Progenitor cell of endocrine pancreas (in vitro differentiated cells): ENCODE measurements at regions not wholly inside any gene's neighbourhood (a gene's known extent, or its start where the extent isn't known, plus 50 kb on each side); places are given as distances from the start of the nearest gene placed in this dataset.
"Not testable (repeated sequence)": the region's sequence is repeated elsewhere in the genome, so short reads cannot be mapped to it uniquely, and the experiment has no call there.

Experiments
- DNase-seq: peaks from one replicate; pipeline ENCODE4 v3.0.0; 2021; ENCODE audit warnings: low spot score; ENCODE audit not compliant: unreplicated experiment
- H3K27ac Mint-ChIP-seq: 2 replicates; pipeline ENCODE4 v1.8.0; 2021; ENCODE audit warnings: mild to moderate bottlenecking, moderate library complexity, mixed read lengths
- H3K27me3 Mint-ChIP-seq: 2 replicates; pipeline ENCODE4 v1.8.0; 2021; ENCODE audit warnings: mixed read lengths
- H3K36me3 Mint-ChIP-seq: 2 replicates; pipeline ENCODE4 v1.8.0; 2022; ENCODE audit warnings: mixed read lengths; ENCODE audit not compliant: insufficient read depth
- H3K4me1 Mint-ChIP-seq: 2 replicates; pipeline ENCODE4 v1.8.0; 2021; ENCODE audit warnings: low read depth, mixed read lengths
- H3K4me3 Mint-ChIP-seq: 2 replicates; pipeline ENCODE4 v1.8.0; 2021; ENCODE audit warnings: low read depth, mild to moderate bottlenecking, moderate library complexity, mixed read lengths
- H3K9me3 Mint-ChIP-seq: 2 replicates; pipeline ENCODE4 v1.8.0; 2021; ENCODE audit warnings: low read depth, mixed read lengths
- CTCF ChIP-seq: fragments of 200-600 bp; sonication (generic); IDR thresholded peaks from one replicate; pipeline ENCODE4 v1.5.0; 2021; ENCODE audit warnings: antibody characterized with exemption, mild to moderate bottlenecking; ENCODE audit not compliant: unreplicated experiment

- Mint-ChIP-seq H3K4me1 (no peaks in the 10 kb centered on the region), H3K27me3 (no peaks in the 10 kb centered on the region), H3K27ac (no peak overlapping the region), H3K36me3 (no peaks in the 10 kb centered on the region), H3K4me3 (no peak overlapping the region), H3K9me3 (no peaks in the 10 kb centered on the region)
- no peak for TF ChIP-seq CTCF
- no peak for DNase-seq
Observed at GRCh38 chr18:38646296-38646695, 1080.7 kb upstream of the CELF4 start.

GRCh38 chr18:38644875-38645641 is 1079.5 kb upstream of the CELF4 start:
- Mint-ChIP-seq H3K4me1 (no peaks in the 10 kb centered on the region), H3K36me3 (no peaks in the 10 kb centered on the region), H3K27me3 (no peaks in the 10 kb centered on the region), H3K9me3 (peaks cover 1% of the 10 kb centered on the region), H3K4me3 (no peak overlapping the region), H3K27ac (no peak overlapping the region)
- DNase-seq, result no peak
- TF ChIP-seq CTCF, result no peak

- Mint-ChIP-seq H3K4me1 (no peaks in the 10 kb centered on the region), H3K4me3 (no peak overlapping the region), H3K36me3 (no peaks in the 10 kb centered on the region), H3K27ac (no peak overlapping the region), H3K9me3 (peaks cover 10% of the 10 kb centered on the region), H3K27me3 (no peaks in the 10 kb centered on the region)
- TF ChIP-seq CTCF, result no peak
- DNase-seq, result no peak
Observed at GRCh38 chr18:38642711-38643110, 1077.1 kb upstream of the CELF4 start.

- not testable (repeated sequence) for H3K27ac Mint-ChIP-seq, H3K27me3 Mint-ChIP-seq, DNase-seq, H3K4me3 Mint-ChIP-seq, H3K4me1 Mint-ChIP-seq, H3K36me3 Mint-ChIP-seq
- H3K9me3 Mint-ChIP-seq, result peaks cover 10% of the 10 kb centered on the region
Observed at GRCh38 chr18:38639700-38640099, 1074.1 kb upstream of the CELF4 start.

GRCh38 chr18:38635709-38636430 is 1070.3 kb upstream of the CELF4 start:
- no peak overlapping the region for H3K4me3 Mint-ChIP-seq
- H3K9me3 Mint-ChIP-seq, result peaks cover 10% of the 10 kb centered on the region
- DNase-seq, result no peak
- no peaks in the 10 kb centered on the region for H3K27me3 Mint-ChIP-seq
- TF ChIP-seq CTCF, result no peak
- H3K27ac Mint-ChIP-seq, result no peak overlapping the region
- no peaks in the 10 kb centered on the region for H3K4me1 Mint-ChIP-seq
- no peaks in the 10 kb centered on the region for H3K36me3 Mint-ChIP-seq
